C4-2B (cell line): ENCODE measurements at regions not wholly inside any gene's neighbourhood (a gene's known extent, or its start where the extent isn't known, plus 50 kb on each side); places are given as distances from the start of the nearest gene placed in this dataset.

Source experiments
- CTCF ChIP-seq: fragments of 450-650 bp; conservative IDR thresholded peaks from 2 replicates; pipeline ENCODE4 v1.5.1; 2017; ENCODE audit warnings: mild to moderate bottlenecking
- ZFX ChIP-seq: fragments of 450-650 bp; IDR thresholded peaks from 2 replicates; pipeline ENCODE4 v1.6.1; 2017

GRCh38 chrX:102841706-102842003 is 95.4 kb upstream of the RAB40AL start:
- TF ChIP-seq ZFX, result no peak
- TF ChIP-seq CTCF, result no peak
